SU-DHL-6 (cell line): ENCODE measurements at regions not wholly inside any gene's neighbourhood (a gene's known extent, or its start where the extent isn't known, plus 50 kb on each side); places are given as distances from the start of the nearest gene placed in this dataset.

ENCODE experiments used
- H2AFZ ChIP-seq: fragments of 200-600 bp; sonication (generic); 2 replicates; pipeline ENCODE4 v1.6.1; 2014; ENCODE audit warnings: low read depth, mild to moderate bottlenecking, moderate library complexity, mixed read lengths, antibody characterized with exemption, low read length; ENCODE audit not compliant: severe bottlenecking
- H3F3A ChIP-seq: fragments of 200-600 bp; shearing (Covaris generic); 2 replicates; pipeline ENCODE4 v1.6.0; 2016; ENCODE audit warnings: antibody characterized with exemption, mild to moderate bottlenecking; ENCODE audit not compliant: insufficient read depth
- H3K27ac ChIP-seq: fragments of 200-600 bp; sonication (generic); 2 replicates; pipeline ENCODE4 v1.5.1; 2016; ENCODE audit warnings: low read depth, mild to moderate bottlenecking, low read length, moderate library complexity, mixed read lengths
- H3K27me3 ChIP-seq: fragments of 200-600 bp; sonication (generic), shearing (Covaris generic); 2 replicates; pipeline ENCODE4 v1.6.0; 2014; ENCODE audit warnings: mild to moderate bottlenecking, low read length
- H3K36me3 ChIP-seq: fragments of 200-600 bp; sonication (generic); 2 replicates; pipeline ENCODE4 v1.6.1; 2014; ENCODE audit warnings: mild to moderate bottlenecking, low read length, mixed read lengths
- H3K4me2 ChIP-seq: fragments of 300-600, 200-600 bp; shearing (Covaris generic), sonication (generic); 2 replicates; pipeline ENCODE4 v1.6.0; 2014; ENCODE audit warnings: low read length, low read depth, mild to moderate bottlenecking; ENCODE audit not compliant: poor library complexity, severe bottlenecking
- H3K4me3 ChIP-seq: fragments of 200-600 bp; sonication (generic); 2 replicates; pipeline ENCODE4 v1.5.1; 2014; ENCODE audit warnings: antibody characterized with exemption, low read length, mild to moderate bottlenecking, mixed read lengths; ENCODE audit not compliant: insufficient read depth, poor library complexity, severe bottlenecking
- H3K79me2 ChIP-seq: fragments of 200-600 bp; sonication (generic); 2 replicates; pipeline ENCODE4 v1.6.1; 2014; ENCODE audit warnings: mild to moderate bottlenecking, low read length, moderate library complexity; ENCODE audit not compliant: insufficient read depth
- H3K9ac ChIP-seq: fragments of 200-600 bp; sonication (generic); 2 replicates; pipeline ENCODE4 v1.7.0; 2014; ENCODE audit warnings: mild to moderate bottlenecking, low read length
- H3K9me2 ChIP-seq: fragments of 200-600 bp; sonication (generic); replicated peaks from 2 replicates; pipeline ENCODE4 v1.6.1; 2014; ENCODE audit warnings: low read length; ENCODE audit not compliant: insufficient read depth
- H3K9me3 ChIP-seq: fragments of 200-600 bp; sonication (generic); 2 replicates; pipeline ENCODE4 v1.6.1; 2014; ENCODE audit warnings: low read length, mixed read lengths; ENCODE audit not compliant: insufficient read depth
- H4K20me1 ChIP-seq: fragments of 200-600 bp; sonication (generic); 2 replicates; pipeline ENCODE4 v1.6.1; 2014; ENCODE audit warnings: low read depth, mild to moderate bottlenecking, antibody characterized with exemption, low read length, moderate library complexity, mixed read lengths
- EZH2phosphoT487 ChIP-seq: fragments of 200-600 bp; sonication (generic), shearing (Covaris generic); conservative IDR thresholded peaks from 2 replicates; pipeline ENCODE4 v1.6.1; 2018; ENCODE audit warnings: mild to moderate bottlenecking, antibody characterized with exemption, low read length, moderate library complexity, mixed read lengths
- TF ChIP-seq, protein P1 (sequence below): fragments of 200-600 bp; sonication (generic); IDR thresholded peaks from one replicate; pipeline ENCODE4 v1.5.1; 2017; ENCODE audit warnings: antibody characterized with exemption, mild to moderate bottlenecking, low read length, moderate library complexity; ENCODE audit not compliant: insufficient read depth, poor library complexity, severe bottlenecking

DNA sequence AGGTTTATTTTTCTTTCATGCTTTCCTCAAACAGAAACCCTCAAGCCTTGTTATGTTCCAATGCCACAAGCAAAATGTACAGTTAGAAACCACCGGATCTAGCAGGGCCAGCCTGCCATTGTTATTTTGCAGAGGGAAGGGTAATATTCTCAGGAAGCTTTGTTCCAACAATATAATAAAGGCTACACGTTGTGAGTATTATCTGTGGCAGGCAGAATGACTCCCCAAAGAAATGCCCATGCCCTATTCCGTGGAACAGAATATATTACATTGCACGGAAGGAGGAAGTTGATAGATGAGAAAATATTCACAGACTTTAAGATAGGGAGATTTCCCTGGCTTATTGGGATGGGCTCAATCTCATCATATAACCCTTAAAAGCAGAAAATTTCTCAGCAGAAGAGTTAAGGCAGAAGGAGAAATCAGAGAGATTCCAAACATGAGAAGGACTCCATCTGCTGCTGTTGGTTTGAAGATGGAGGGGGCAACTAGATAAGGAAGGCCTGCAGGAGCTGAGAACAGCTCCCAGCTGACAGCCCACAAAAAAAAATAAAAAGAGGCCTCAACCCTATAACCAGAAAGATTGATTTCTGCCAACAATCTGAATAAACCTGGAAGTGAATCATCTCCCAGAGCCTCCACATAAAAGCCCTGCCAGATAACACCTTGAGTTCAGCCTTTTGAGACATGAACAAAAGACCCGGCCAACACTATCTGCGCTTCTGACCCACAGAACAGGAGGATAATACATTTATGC lies 466.6 kb downstream of the LPIN1 start:
- no peak overlapping the region for H3K4me3 ChIP-seq
- no peaks in the 10 kb centered on the region for H3F3A ChIP-seq
- TF ChIP-seq EZH2phosphoT487: no peak

GRCh38 chr2:12217175-12217574 lies 470.7 kb downstream of the LPIN1 start:
- no peaks in the 10 kb centered on the region for H3K79me2 ChIP-seq
- no peaks in the 10 kb centered on the region for H3K27me3 ChIP-seq
- H3K4me2 ChIP-seq: no peak overlapping the region
- no peaks in the 10 kb centered on the region for H3K9me2 ChIP-seq
- no peaks in the 10 kb centered on the region for H4K20me1 ChIP-seq
- H3K4me3 ChIP-seq: no peak overlapping the region
- H3F3A ChIP-seq: no peaks in the 10 kb centered on the region
- H3K36me3 ChIP-seq: 0 out of 2 replicates have a peak, but pooled peaks cover 3% of the 10 kb centered on the region
- H3K9me3 ChIP-seq: 0 out of 2 replicates have a peak, but pooled peaks cover 4% of the 10 kb centered on the region
- no peak overlapping the region for H2AFZ ChIP-seq
- no peak overlapping the region for H3K27ac ChIP-seq
- no peak for TF ChIP-seq EZH2phosphoT487
- TF ChIP-seq, protein P1, sequence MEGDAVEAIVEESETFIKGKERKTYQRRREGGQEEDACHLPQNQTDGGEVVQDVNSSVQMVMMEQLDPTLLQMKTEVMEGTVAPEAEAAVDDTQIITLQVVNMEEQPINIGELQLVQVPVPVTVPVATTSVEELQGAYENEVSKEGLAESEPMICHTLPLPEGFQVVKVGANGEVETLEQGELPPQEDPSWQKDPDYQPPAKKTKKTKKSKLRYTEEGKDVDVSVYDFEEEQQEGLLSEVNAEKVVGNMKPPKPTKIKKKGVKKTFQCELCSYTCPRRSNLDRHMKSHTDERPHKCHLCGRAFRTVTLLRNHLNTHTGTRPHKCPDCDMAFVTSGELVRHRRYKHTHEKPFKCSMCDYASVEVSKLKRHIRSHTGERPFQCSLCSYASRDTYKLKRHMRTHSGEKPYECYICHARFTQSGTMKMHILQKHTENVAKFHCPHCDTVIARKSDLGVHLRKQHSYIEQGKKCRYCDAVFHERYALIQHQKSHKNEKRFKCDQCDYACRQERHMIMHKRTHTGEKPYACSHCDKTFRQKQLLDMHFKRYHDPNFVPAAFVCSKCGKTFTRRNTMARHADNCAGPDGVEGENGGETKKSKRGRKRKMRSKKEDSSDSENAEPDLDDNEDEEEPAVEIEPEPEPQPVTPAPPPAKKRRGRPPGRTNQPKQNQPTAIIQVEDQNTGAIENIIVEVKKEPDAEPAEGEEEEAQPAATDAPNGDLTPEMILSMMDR: no peak
- no peak overlapping the region for H3K9ac ChIP-seq

More for the DNA sequence above, 466.6 kb downstream of the LPIN1 start:
- Histone ChIP-seq H3K9me3 (no peaks in the 10 kb centered on the region), H3K9ac (no peak overlapping the region), H4K20me1 (no peaks in the 10 kb centered on the region), H3K36me3 (no peaks in the 10 kb centered on the region), H3K79me2 (no peaks in the 10 kb centered on the region), H3K27ac (no peak overlapping the region), H2AFZ (no peak overlapping the region), H3K27me3 (no peaks in the 10 kb centered on the region), H3K4me2 (no peak overlapping the region), H3K9me2 (no peaks in the 10 kb centered on the region)

DNA sequence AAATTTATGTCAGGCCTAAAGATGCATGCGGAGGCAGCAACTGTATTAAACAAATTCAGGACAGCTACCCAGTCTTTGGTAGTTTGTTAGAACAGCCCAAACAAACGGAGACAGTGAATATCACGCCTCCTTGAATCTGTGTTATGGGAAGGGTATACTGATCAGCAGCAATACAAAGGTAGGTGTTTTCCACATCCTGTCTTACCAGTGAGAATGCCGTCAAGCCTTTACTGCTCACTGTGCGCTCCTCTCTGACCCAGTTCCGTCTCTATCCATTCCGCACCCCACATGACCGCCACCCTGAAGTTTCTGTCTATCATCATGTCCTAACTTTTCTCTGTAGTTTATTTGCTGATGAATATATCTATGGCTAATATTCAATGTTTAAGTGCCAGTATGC lies 473.3 kb downstream of the LPIN1 start:
- TF ChIP-seq, protein P1: no peak
- TF ChIP-seq EZH2phosphoT487: no peak
- Histone ChIP-seq H3K27ac (no peak overlapping the region), H3K9ac (no peak overlapping the region), H3K4me2 (no peak overlapping the region), H2AFZ (no peak overlapping the region), H3F3A (no peaks in the 10 kb centered on the region), H3K36me3 (0 out of 2 replicates have a peak, but pooled peaks cover 3% of the 10 kb centered on the region), H3K4me3 (no peak overlapping the region), H4K20me1 (no peaks in the 10 kb centered on the region), H3K79me2 (no peaks in the 10 kb centered on the region), H3K9me3 (peaks cover 27% of the 10 kb centered on the region; the same call in 1 of the 2 replicates), H3K27me3 (no peaks in the 10 kb centered on the region), H3K9me2 (no peaks in the 10 kb centered on the region)

- H3K79me2 ChIP-seq: no peaks in the 10 kb centered on the region
- no peak overlapping the region for H3K4me2 ChIP-seq
- 0 out of 2 replicates have a peak, but pooled peaks cover 3% of the 10 kb centered on the region for H3K36me3 ChIP-seq
- H3K9me3 ChIP-seq: peaks cover 31% of the 10 kb centered on the region; the same call in 1 of the 2 replicates
- no peaks in the 10 kb centered on the region for H4K20me1 ChIP-seq
- no peak overlapping the region for H3K27ac ChIP-seq
- no peak overlapping the region for H3K9ac ChIP-seq
- H3K9me2 ChIP-seq: no peaks in the 10 kb centered on the region
- H3K4me3 ChIP-seq: no peak overlapping the region
- no peaks in the 10 kb centered on the region for H3F3A ChIP-seq
- no peaks in the 10 kb centered on the region for H3K27me3 ChIP-seq
- TF ChIP-seq EZH2phosphoT487: no peak
- TF ChIP-seq, protein P1: no peak
- no peak overlapping the region for H2AFZ ChIP-seq
These were observed 475.2 kb downstream of the LPIN1 start for GRCh38 chr2:12221584-12221983.
